ENCODE measurements at regions not wholly inside any gene's neighbourhood (a gene's known extent, or its start where the extent isn't known, plus 50 kb on each side); places are given as distances from the start of the nearest gene placed in this dataset.

- H3K79me2 ChIP-seq (ENCODE audit: control insufficient read depth, insufficient read depth, low read length): no peaks in the 10 kb centered on the region
- H3K36me3 ChIP-seq (ENCODE audit: control insufficient read depth in 2 of 2, extremely low read depth in 1 of 2, insufficient read depth in 2 of 2, low read length in 2 of 2): no peaks in the 10 kb centered on the region
- no peak for DNase-seq (ENCODE audit: low read depth, low spot score)
- BruUV-seq (replicated peaks): no TSS peak
- H3K9ac ChIP-seq (replicated peaks; ENCODE audit: extremely low read depth, insufficient read depth, low read length): no peak overlapping the region
- H3K4me1 ChIP-seq (ENCODE audit: control insufficient read depth, extremely low read depth, insufficient read depth, low read length): no peaks in the 10 kb centered on the region
- TF ChIP-seq JUN (IDR thresholded peaks at IDR 0.05; ENCODE audit: borderline replicate concordance, insufficient read depth, insufficient read length, low read depth) (no peak), POLR2AphosphoS5 (IDR thresholded peaks at IDR 0.05; ENCODE audit: insufficient read depth, low read depth, low read length) (no peak), MYC (IDR thresholded peaks at IDR 0.05; ENCODE audit: low read depth, low read length) (no peak), POLR2A (IDR thresholded peaks at IDR 0.05; ENCODE audit: low read depth, low read length) (no peak), EZH2 (IDR thresholded peaks at IDR 0.05; ENCODE audit: borderline replicate concordance, low read depth, low read length, severe bottlenecking) (no peak), GATA2 (IDR thresholded peaks at IDR 0.05; ENCODE audit: insufficient read depth, insufficient read length, low read depth, low read length) (no peak), CTCF (IDR thresholded peaks at IDR 0.05; ENCODE audit: extremely low read depth in 1 of 2, insufficient read depth in 1 of 2, low read depth in 1 of 2, low read length in 2 of 2) (no peak), FOS (IDR thresholded peaks at IDR 0.05; ENCODE audit: borderline replicate concordance, insufficient read depth, low read length) (no peak), MAX (IDR thresholded peaks at IDR 0.05; ENCODE audit: insufficient read depth, insufficient read length) (no peak)
- no peak overlapping the region for H2AFZ ChIP-seq (ENCODE audit: low read depth, low read length)
- no peaks in the 10 kb centered on the region for H3K27me3 ChIP-seq (ENCODE audit: control insufficient read depth in 2 of 2, insufficient read depth in 2 of 2, low read length in 2 of 2)
- CTCF ChIA-PET: no interaction called here
- H3K4me3 ChIP-seq (replicated peaks in 1 of 3; ENCODE audit: insufficient read depth in 1 of 3, low read depth in 1 of 3, low read length in 3 of 3): no peak overlapping the region
- dilution Hi-C loops (cut with MboI; ENCODE audit: extremely low pct_ligation_motif_present, low sequenced_read_pairs): no loop called here
- H3K9me1 ChIP-seq (replicated peaks; ENCODE audit: control insufficient read depth, extremely low read depth, insufficient read depth, low read length): no peaks in the 10 kb centered on the region
- H3K27ac ChIP-seq (ENCODE audit: insufficient read depth, low read depth, low read length): no peak overlapping the region
- H3K9me3 ChIP-seq (replicated peaks; ENCODE audit: control insufficient read depth, insufficient read depth, low read length): no peaks in the 10 kb centered on the region
- intact Hi-C loops (cut with micrococcal nuclease): no loop called here
- no peak overlapping the region for H3K4me2 ChIP-seq (ENCODE audit: insufficient read depth, low read length)
- FAIRE-seq: no peak
- POLR2A ChIA-PET: no interaction called here
- no peaks in the 10 kb centered on the region for H4K20me1 ChIP-seq (replicated peaks; ENCODE audit: control insufficient read depth, extremely low read depth, insufficient read depth, low read length)
Measured at GRCh38 chr9:87259543-87260518, 237.8 kb upstream of the DAPK1 start.

All from endothelial cell of umbilical vein (primary cell).